Dendritic cell treated with granulocyte-macrophage colony-stimulating factor and Interleukin-4, amounts not matched to agents 40 ng/mL and 50 ng/mL, for 4 days (primary cell): ENCODE measurements at regions not wholly inside any gene's neighbourhood (a gene's known extent, or its start where the extent isn't known, plus 50 kb on each side); places are given as distances from the start of the nearest gene placed in this dataset.
"Not testable (repeated sequence)": the region's sequence is repeated elsewhere in the genome, so short reads cannot be mapped to it uniquely, and the experiment has no call there.

Source experiments
- H3K27ac Mint-ChIP-seq: one replicate; pipeline ENCODE4 v1.8.0; 2022; ENCODE audit warnings: mild to moderate bottlenecking, mixed read lengths
- H3K27me3 Mint-ChIP-seq: one replicate; pipeline ENCODE4 v1.8.0; 2022; ENCODE audit warnings: mild to moderate bottlenecking, mixed read lengths
- H3K36me3 Mint-ChIP-seq: one replicate; pipeline ENCODE4 v1.8.0; 2022; ENCODE audit warnings: low read depth, mixed read lengths
- H3K4me1 Mint-ChIP-seq: one replicate; pipeline ENCODE4 v1.8.0; 2022; ENCODE audit warnings: low read depth, mixed read lengths
- H3K4me3 Mint-ChIP-seq: one replicate; pipeline ENCODE4 v1.8.0; 2022; ENCODE audit warnings: mild to moderate bottlenecking, moderate library complexity, mixed read lengths
- H3K9me3 Mint-ChIP-seq: one replicate; pipeline ENCODE4 v1.8.0; 2022; ENCODE audit warnings: mixed read lengths
- intact Hi-C: fragments of 100-400 bp; cut with micrococcal nuclease; formaldehyde crosslinking; loops from one replicate; pipeline ENCODE4 v1.15.0; 2022

GRCh38 chr5:16392718-16393117 is 72.9 kb downstream of the ZNF622 start:
- Mint-ChIP-seq H3K4me3 (no peak overlapping the region), H3K36me3 (no peaks in the 10 kb centered on the region), H3K27ac (no peak overlapping the region), H3K4me1 (no peaks in the 10 kb centered on the region), H3K27me3 (no peaks in the 10 kb centered on the region), H3K9me3 (no peaks in the 10 kb centered on the region)
- intact Hi-C loops = no loop called here

- Mint-ChIP-seq H3K36me3 (no peaks in the 10 kb centered on the region), H3K4me3 (no peak overlapping the region), H3K27ac (no peak overlapping the region), H3K27me3 (no peaks in the 10 kb centered on the region), H3K4me1 (no peaks in the 10 kb centered on the region), H3K9me3 (no peaks in the 10 kb centered on the region)
- intact Hi-C loops = no loop called here
These were observed 73.5 kb downstream of the ZNF622 start for GRCh38 chr5:16391858-16392649.

DNA sequence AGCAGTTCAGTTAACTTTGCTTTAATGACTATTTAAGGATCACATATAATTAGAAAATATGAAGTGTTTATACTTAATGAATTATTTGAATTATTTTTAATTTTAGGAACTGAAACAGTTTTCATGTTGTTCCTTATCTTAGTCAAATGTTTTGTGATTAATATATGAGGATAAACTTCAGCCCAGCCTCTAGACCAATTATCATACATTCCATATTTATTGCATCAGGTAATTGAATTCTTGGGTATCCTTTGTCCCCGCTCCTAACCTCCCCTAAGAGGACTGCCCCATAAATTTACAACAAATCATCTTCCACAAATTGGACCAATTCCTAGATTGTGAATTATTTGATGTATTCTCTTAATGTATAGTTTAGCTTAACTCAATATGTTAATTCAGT is 74.8 kb downstream of the ZNF622 start:
- H3K36me3 Mint-ChIP-seq = no peaks in the 10 kb centered on the region
- no peaks in the 10 kb centered on the region for H3K27me3 Mint-ChIP-seq
- H3K4me1 Mint-ChIP-seq = no peaks in the 10 kb centered on the region
- no peaks in the 10 kb centered on the region for H3K9me3 Mint-ChIP-seq
- intact Hi-C loops = no loop called here
- no peak overlapping the region for H3K27ac Mint-ChIP-seq
- no peak overlapping the region for H3K4me3 Mint-ChIP-seq

DNA sequence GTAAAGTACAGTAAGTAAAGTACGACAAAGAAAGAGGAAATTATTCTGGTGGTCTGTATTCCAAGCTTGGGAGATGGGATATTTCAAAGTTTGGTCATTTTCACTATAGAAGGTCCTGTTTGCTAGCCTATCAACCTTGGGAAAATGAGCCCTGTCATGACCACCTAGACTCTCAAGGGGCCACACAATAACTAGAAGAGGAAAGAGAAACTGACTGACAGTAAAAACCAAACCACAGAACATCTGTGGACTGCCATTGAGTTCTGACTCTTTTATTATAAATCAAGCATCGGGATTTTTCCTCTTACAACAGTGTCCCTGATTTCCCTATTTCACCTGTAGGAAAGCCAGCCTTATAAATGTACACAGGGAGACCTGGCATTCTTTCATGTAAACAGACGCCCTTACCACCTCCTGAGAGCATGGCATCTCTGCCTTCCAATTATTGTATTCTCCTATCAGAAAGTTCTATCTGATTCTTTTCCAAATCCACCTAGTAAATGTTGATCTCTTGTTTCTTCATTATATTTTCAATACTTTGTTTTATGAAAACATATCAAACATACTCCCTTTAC is 80.0 kb downstream of the ZNF622 start:
- Mint-ChIP-seq H3K27ac (no peak overlapping the region), H3K27me3 (no peaks in the 10 kb centered on the region), H3K9me3 (no peaks in the 10 kb centered on the region), H3K36me3 (no peaks in the 10 kb centered on the region), H3K4me3 (no peak overlapping the region), H3K4me1 (no peaks in the 10 kb centered on the region)
- intact Hi-C loops = no loop called here

DNA sequence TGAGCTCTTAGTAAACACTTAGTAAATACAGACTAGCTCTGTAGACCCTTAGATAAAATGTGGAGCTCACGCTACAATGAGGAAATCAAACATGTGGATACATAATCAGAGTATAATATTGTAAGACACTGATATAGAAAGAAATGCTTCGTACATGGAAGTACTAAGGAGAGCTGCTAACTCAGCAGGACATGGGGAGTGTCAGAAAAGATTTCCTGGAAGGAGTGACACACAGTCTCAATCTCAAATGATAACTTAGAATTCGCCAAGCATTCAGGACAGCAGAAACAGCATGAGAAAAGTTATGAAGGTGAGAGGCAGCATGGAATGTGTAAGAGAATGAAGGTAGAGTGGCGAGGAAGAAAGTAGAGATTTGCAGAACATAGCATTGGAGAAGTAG is 80.8 kb downstream of the ZNF622 start:
- intact Hi-C loops = no loop called here
- no peak overlapping the region for H3K4me3 Mint-ChIP-seq
- H3K27me3 Mint-ChIP-seq = no peaks in the 10 kb centered on the region
- no peaks in the 10 kb centered on the region for H3K36me3 Mint-ChIP-seq
- H3K9me3 Mint-ChIP-seq = no peaks in the 10 kb centered on the region
- H3K4me1 Mint-ChIP-seq = no peaks in the 10 kb centered on the region
- no peak overlapping the region for H3K27ac Mint-ChIP-seq

DNA sequence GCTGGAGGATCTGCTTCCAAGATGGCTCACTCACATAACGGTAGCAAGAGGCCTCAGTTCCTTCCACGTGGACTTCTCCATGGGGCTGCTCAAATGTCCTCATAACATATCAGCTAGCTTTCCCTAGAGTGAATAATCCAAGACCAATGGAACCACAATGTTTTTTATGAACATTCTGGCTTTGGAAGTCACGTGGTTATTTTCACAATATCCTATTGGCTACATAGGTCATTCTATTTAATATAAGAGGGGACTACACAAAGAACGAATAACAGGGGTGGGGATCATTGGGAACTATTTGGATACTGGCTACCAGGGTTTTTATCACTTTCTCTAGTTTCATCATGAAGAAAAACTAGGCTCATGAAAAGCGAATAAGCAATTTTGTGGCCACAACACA is 81.4 kb downstream of the ZNF622 start:
- H3K27ac Mint-ChIP-seq = no peak overlapping the region
- no peaks in the 10 kb centered on the region for H3K4me1 Mint-ChIP-seq
- H3K27me3 Mint-ChIP-seq = no peaks in the 10 kb centered on the region
- H3K9me3 Mint-ChIP-seq = no peaks in the 10 kb centered on the region
- H3K36me3 Mint-ChIP-seq = no peaks in the 10 kb centered on the region
- H3K4me3 Mint-ChIP-seq = no peak overlapping the region
- intact Hi-C loops = no loop called here

GRCh38 chr5:16383544-16384052 is 82.0 kb downstream of the ZNF622 start:
- no peaks in the 10 kb centered on the region for H3K4me1 Mint-ChIP-seq
- intact Hi-C loops = no loop called here
- no peaks in the 10 kb centered on the region for H3K9me3 Mint-ChIP-seq
- H3K36me3 Mint-ChIP-seq = no peaks in the 10 kb centered on the region
- H3K4me3 Mint-ChIP-seq = no peak overlapping the region
- H3K27ac Mint-ChIP-seq = no peak overlapping the region
- H3K27me3 Mint-ChIP-seq = no peaks in the 10 kb centered on the region

DNA sequence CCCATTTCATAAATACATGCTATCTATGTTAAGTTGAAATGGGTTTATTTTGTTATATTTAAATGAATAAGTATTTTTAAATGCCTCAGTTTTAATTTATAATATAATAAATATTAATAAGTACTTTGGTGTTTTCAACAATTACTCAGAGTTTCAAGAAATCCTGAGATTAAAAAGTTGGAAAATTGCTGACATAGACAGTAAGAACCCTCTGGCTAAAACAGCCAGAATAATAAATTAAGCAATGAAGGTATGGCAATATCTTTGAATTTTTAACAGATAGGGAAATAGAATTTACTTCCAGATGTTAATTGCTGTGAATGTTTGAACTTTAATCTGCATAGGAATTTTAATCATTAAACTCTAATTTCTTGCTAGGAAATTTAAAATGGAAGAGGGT is 83.6 kb downstream of the ZNF622 start:
- no peak overlapping the region for H3K4me3 Mint-ChIP-seq
- intact Hi-C loops = no loop called here
- H3K27ac Mint-ChIP-seq = no peak overlapping the region
- no peaks in the 10 kb centered on the region for H3K4me1 Mint-ChIP-seq
- H3K36me3 Mint-ChIP-seq = no peaks in the 10 kb centered on the region
- H3K27me3 Mint-ChIP-seq = no peaks in the 10 kb centered on the region
- no peaks in the 10 kb centered on the region for H3K9me3 Mint-ChIP-seq

DNA sequence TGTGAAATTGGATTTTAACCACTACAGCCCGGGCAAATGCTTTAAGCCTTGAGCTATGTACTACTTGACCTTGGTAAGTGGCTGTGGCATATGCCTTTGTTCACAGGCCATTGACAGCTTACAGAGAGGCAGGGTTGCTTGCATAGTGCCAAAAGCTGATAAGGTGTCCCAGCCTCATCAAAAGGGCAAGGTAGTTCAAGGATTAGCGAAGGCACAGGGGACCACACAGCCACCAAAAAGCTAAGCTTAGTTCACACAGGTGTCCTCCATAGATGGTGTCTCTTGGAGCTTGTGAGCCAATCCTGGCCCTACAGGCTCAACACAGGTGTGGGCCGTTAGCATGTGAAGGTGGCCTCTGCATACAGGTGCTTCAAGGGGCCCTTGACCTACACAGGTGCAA is 86.8 kb downstream of the ZNF622 start:
- Mint-ChIP-seq H3K4me3 (no peak overlapping the region), H3K4me1 (no peaks in the 10 kb centered on the region), H3K9me3 (peaks cover 10% of the 10 kb centered on the region), H3K27ac (no peak overlapping the region), H3K36me3 (no peaks in the 10 kb centered on the region), H3K27me3 (no peaks in the 10 kb centered on the region)
- intact Hi-C loops = no loop called here

DNA sequence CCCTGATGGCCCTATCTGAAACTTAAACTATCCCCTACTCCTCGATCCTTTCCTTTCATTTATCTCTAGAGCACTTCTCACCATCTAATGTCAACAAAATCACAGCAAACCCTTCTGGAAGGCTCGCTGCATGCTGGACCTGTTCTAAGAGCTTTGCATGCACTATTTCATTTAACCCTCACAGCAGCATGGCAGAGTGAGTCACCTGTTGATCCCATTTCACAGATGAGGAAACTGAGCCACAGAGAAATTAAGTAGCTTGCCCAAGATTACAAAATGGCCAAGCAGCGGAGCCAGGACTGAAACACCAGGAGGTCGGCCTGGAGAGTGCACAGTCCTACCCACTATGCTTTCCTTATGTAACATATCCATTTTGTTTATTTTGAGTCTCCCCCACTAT is 93.1 kb downstream of the ZNF622 start:
- H3K27me3 Mint-ChIP-seq = no peaks in the 10 kb centered on the region
- intact Hi-C loops = no loop called here
- H3K36me3 Mint-ChIP-seq = no peaks in the 10 kb centered on the region
- H3K9me3 Mint-ChIP-seq = peaks cover 11% of the 10 kb centered on the region
- H3K4me1 Mint-ChIP-seq = no peaks in the 10 kb centered on the region
- H3K27ac Mint-ChIP-seq = no peak overlapping the region
- H3K4me3 Mint-ChIP-seq = no peak overlapping the region

DNA sequence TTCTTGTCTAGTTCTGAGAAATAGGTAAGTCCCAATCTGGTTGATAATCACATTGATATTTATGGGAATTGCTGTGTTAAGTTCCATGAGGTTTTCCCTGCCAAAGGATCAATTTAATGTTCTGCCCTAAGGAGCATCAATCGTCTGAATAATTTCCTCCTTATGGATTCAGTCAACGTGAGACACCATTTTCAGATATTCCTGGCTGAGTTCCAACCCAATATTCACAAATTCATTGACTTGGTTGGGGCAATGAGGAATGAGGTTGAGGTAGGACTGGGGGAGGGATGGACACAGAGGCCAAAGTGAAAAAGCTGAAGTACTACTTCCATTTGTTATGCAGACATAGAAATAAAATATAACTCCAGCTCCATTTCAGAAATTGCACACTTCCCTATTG is 99.1 kb downstream of the ZNF622 start:
- Mint-ChIP-seq H3K27ac (no peak overlapping the region), H3K4me3 (no peak overlapping the region), H3K9me3 (peaks cover 20% of the 10 kb centered on the region), H3K4me1 (no peaks in the 10 kb centered on the region), H3K36me3 (no peaks in the 10 kb centered on the region), H3K27me3 (no peaks in the 10 kb centered on the region)
- intact Hi-C loops = no loop called here

GRCh38 chr5:16364910-16365309 is 100.7 kb downstream of the ZNF622 start:
- H3K27me3 Mint-ChIP-seq = no peaks in the 10 kb centered on the region
- intact Hi-C loops = no loop called here
- H3K4me1 Mint-ChIP-seq = no peaks in the 10 kb centered on the region
- peaks cover 27% of the 10 kb centered on the region for H3K9me3 Mint-ChIP-seq
- H3K4me3 Mint-ChIP-seq = no peak overlapping the region
- H3K36me3 Mint-ChIP-seq = no peaks in the 10 kb centered on the region
- H3K27ac Mint-ChIP-seq = no peak overlapping the region

DNA sequence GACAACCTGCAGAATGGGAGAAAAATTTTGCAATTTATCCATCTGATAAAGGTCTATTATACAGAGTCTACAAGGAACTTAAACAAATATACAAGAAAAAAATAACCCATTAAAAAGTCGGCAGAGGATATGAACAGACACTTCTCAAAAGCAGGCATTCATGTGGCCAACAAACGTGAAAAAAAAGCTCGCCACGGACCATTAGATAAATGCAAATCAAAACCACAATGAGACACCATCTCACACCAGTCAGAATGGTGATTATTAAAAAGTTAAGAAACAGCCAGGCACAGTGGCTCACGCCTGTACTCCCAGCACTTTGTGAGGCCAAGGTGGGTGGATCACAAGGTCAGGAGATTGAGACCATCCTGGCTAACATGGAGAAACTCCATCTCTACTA is 112.2 kb downstream of the ZNF622 start:
- H3K27ac Mint-ChIP-seq, intact Hi-C loops, H3K4me3 Mint-ChIP-seq, H3K27me3 Mint-ChIP-seq, H3K4me1 Mint-ChIP-seq, H3K36me3 Mint-ChIP-seq: not testable (repeated sequence)
- peaks cover 27% of the 10 kb centered on the region for H3K9me3 Mint-ChIP-seq

GRCh38 chr5:16350816-16351215 is 114.8 kb downstream of the ZNF622 start:
- H3K27me3 Mint-ChIP-seq = no peaks in the 10 kb centered on the region
- intact Hi-C loops = no loop called here
- H3K9me3 Mint-ChIP-seq = peaks cover 24% of the 10 kb centered on the region
- H3K4me1 Mint-ChIP-seq = no peaks in the 10 kb centered on the region
- H3K4me3 Mint-ChIP-seq = no peak overlapping the region
- no peak overlapping the region for H3K27ac Mint-ChIP-seq
- H3K36me3 Mint-ChIP-seq = no peaks in the 10 kb centered on the region

DNA sequence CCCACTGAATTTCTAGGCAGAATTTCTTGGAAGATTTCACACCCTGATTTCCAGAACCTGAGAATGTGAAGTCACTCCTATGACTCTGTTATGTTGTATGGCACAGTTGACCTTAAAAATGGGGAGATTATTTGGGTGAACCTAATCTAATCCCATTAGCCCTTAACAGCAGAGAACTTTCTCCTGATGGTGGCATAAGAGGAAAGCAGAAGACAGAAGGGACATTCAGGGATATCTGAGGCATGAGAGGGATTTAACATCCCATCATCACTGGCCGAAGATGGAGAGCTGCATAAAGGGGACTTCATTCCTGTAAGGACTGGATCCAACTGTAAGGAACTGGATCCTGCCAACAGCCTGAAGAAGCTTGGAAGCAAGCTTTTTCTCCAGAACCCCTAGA is 119.2 kb downstream of the ZNF622 start:
- Mint-ChIP-seq H3K9me3 (peaks cover 18% of the 10 kb centered on the region), H3K27me3 (no peaks in the 10 kb centered on the region), H3K36me3 (no peaks in the 10 kb centered on the region), H3K27ac (no peak overlapping the region), H3K4me3 (no peak overlapping the region), H3K4me1 (no peaks in the 10 kb centered on the region)
- intact Hi-C loops = no loop called here
